ENCODE measurements at regions not wholly inside any gene's neighbourhood (a gene's known extent, or its start where the extent isn't known, plus 50 kb on each side); places are given as distances from the start of the nearest gene placed in this dataset.

DNA sequence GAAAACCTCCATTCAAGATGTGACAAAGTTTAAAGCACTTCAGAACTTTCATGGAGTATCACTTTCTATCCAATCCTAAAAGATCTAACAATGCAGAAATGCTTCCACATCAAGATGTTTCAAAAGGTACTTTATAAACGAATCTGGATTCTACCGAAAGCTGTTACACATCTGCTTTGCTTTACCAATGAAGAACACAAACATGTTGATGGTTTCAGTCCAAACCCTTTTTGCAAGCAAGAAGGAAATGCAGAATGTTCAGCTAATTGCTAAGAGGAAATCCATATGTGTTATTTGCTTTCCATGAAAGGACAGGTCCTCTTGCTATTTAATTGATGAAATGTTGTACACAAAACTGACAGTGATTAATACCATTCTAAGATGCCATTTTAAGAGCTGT, 419.6 kb downstream of the EFNA5 start:
- no peaks in the 10 kb centered on the region for H3K79me2 ChIP-seq (ENCODE audit: control insufficient read depth, insufficient read depth, low read length)
- H3K4me2 ChIP-seq (ENCODE audit: control insufficient read depth, extremely low read depth, insufficient read depth, low read depth, low read length) = no peak overlapping the region
- no peaks in the 10 kb centered on the region for H3K27me3 ChIP-seq (ENCODE audit: control insufficient read depth, extremely low read depth, insufficient read depth, low read length)
- no peaks in the 10 kb centered on the region for H3K4me1 ChIP-seq (ENCODE audit: control insufficient read depth, extremely low read depth, insufficient read depth, low read length)
- H2AFZ ChIP-seq (ENCODE audit: control insufficient read depth, low read length) = no peak overlapping the region
- TF ChIP-seq, protein P1, sequence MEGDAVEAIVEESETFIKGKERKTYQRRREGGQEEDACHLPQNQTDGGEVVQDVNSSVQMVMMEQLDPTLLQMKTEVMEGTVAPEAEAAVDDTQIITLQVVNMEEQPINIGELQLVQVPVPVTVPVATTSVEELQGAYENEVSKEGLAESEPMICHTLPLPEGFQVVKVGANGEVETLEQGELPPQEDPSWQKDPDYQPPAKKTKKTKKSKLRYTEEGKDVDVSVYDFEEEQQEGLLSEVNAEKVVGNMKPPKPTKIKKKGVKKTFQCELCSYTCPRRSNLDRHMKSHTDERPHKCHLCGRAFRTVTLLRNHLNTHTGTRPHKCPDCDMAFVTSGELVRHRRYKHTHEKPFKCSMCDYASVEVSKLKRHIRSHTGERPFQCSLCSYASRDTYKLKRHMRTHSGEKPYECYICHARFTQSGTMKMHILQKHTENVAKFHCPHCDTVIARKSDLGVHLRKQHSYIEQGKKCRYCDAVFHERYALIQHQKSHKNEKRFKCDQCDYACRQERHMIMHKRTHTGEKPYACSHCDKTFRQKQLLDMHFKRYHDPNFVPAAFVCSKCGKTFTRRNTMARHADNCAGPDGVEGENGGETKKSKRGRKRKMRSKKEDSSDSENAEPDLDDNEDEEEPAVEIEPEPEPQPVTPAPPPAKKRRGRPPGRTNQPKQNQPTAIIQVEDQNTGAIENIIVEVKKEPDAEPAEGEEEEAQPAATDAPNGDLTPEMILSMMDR (optimal IDR thresholded peaks at IDR 0.05 in 1 of 3, IDR thresholded peaks at IDR 0.05 in 1 of 3, conservative IDR thresholded peaks at IDR 0.05 in 1 of 3; ENCODE audit: extremely low read depth in 1 of 3, insufficient read depth in 2 of 3, low read length in 3 of 3) = no peak
- TF ChIP-seq EZH2 (IDR thresholded peaks at IDR 0.05; ENCODE audit: low read length) = no peak
- no peak overlapping the region for H3K4me3 ChIP-seq (ENCODE audit: control insufficient read depth in 2 of 3, extremely low read depth in 1 of 3, insufficient read depth in 2 of 3, low read depth in 1 of 3, low read length in 3 of 3)
- no peak for DNase-seq (ENCODE audit: low read depth, low spot score)
- no peaks in the 10 kb centered on the region for H3K9me3 ChIP-seq (ENCODE audit: control insufficient read depth, low read depth, low read length)
- H3K9ac ChIP-seq (ENCODE audit: control insufficient read depth, extremely low read depth, insufficient read depth, low read length) = no peak overlapping the region
- dilution Hi-C loops (cut with MboI; ENCODE audit: extremely low pct_ligation_motif_present, low sequenced_read_pairs) = no loop called here
- no peak overlapping the region for H3K27ac ChIP-seq (ENCODE audit: control insufficient read depth, insufficient read depth, low read length)
- no peaks in the 10 kb centered on the region for H3K9me1 ChIP-seq (ENCODE audit: control insufficient read depth, extremely low read depth, insufficient read depth, low read length)
- H3K36me3 ChIP-seq (ENCODE audit: control insufficient read depth in 2 of 2, extremely low read depth in 1 of 2, insufficient read depth in 2 of 2, low read length in 2 of 2) = no peaks in the 10 kb centered on the region
- no peaks in the 10 kb centered on the region for H4K20me1 ChIP-seq (ENCODE audit: control insufficient read depth, extremely low read depth, insufficient read depth, low read length)
- no peak for FAIRE-seq

DNA sequence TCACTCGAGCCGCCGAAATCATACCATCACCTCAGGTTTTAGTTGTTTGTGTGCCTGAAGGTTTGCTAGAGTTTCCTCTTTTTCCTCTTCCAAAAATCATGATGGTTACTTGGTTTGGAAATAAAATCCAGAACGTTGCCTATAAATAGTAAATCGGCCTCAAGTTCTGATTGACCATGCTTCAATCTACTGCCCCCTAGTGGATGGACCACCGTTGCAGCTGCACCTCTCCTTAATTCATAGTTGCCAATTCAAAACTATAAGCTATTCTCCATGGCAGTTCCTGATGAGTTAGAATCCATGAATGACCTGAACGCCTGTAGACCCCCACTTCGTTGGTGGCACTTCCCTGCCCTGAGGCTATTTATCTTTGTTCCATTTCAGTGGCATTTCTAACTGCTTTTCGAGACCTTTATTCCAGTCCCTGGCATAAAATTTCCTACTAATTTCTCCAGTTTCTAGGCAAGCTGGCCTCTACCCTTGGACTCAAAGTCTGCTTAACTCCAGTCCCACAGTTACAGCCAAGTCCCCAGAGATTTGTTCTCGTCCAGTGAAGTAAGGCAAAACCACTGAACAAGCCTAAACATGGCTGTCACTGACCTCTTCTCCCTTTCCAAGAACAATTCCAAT, 422.6 kb downstream of the EFNA5 start:
- no peak overlapping the region for H2AFZ ChIP-seq (ENCODE audit: control insufficient read depth, low read length)
- H3K27ac ChIP-seq (ENCODE audit: control insufficient read depth, insufficient read depth, low read length) = no peak overlapping the region
- no peak overlapping the region for H3K4me3 ChIP-seq (ENCODE audit: control insufficient read depth in 2 of 3, extremely low read depth in 1 of 3, insufficient read depth in 2 of 3, low read depth in 1 of 3, low read length in 3 of 3)
- no peak overlapping the region for H3K4me2 ChIP-seq (ENCODE audit: control insufficient read depth, extremely low read depth, insufficient read depth, low read depth, low read length)
- no peaks in the 10 kb centered on the region for H3K36me3 ChIP-seq (ENCODE audit: control insufficient read depth in 2 of 2, extremely low read depth in 1 of 2, insufficient read depth in 2 of 2, low read length in 2 of 2)
- no peaks in the 10 kb centered on the region for H3K9me3 ChIP-seq (ENCODE audit: control insufficient read depth, low read depth, low read length)
- H4K20me1 ChIP-seq (ENCODE audit: control insufficient read depth, extremely low read depth, insufficient read depth, low read length) = no peaks in the 10 kb centered on the region
- H3K9me1 ChIP-seq (ENCODE audit: control insufficient read depth, extremely low read depth, insufficient read depth, low read length) = no peaks in the 10 kb centered on the region
- H3K9ac ChIP-seq (ENCODE audit: control insufficient read depth, extremely low read depth, insufficient read depth, low read length) = no peak overlapping the region
- no peaks in the 10 kb centered on the region for H3K4me1 ChIP-seq (ENCODE audit: control insufficient read depth, extremely low read depth, insufficient read depth, low read length)
- no peaks in the 10 kb centered on the region for H3K27me3 ChIP-seq (ENCODE audit: control insufficient read depth, extremely low read depth, insufficient read depth, low read length)
- H3K79me2 ChIP-seq (ENCODE audit: control insufficient read depth, insufficient read depth, low read length) = no peaks in the 10 kb centered on the region
- TF ChIP-seq EZH2 (IDR thresholded peaks at IDR 0.05; ENCODE audit: low read length) = no peak
- TF ChIP-seq, protein P1 (optimal IDR thresholded peaks at IDR 0.05 in 1 of 3, IDR thresholded peaks at IDR 0.05 in 1 of 3, conservative IDR thresholded peaks at IDR 0.05 in 1 of 3; ENCODE audit: extremely low read depth in 1 of 3, insufficient read depth in 2 of 3, low read length in 3 of 3) = peak; percentile 77 to 86 (median 82)
- FAIRE-seq (peak; percentile 53), DNase-seq (ENCODE audit: low read depth, low spot score) (peak; percentile 2)
- dilution Hi-C loops (cut with MboI; ENCODE audit: extremely low pct_ligation_motif_present, low sequenced_read_pairs) = no loop called here
